AML-193 (cell line): ENCODE measurements at regions not wholly inside any gene's neighbourhood (a gene's known extent, or its start where the extent isn't known, plus 50 kb on each side); places are given as distances from the start of the nearest gene placed in this dataset.

Experiments
- DNase-seq, 2 experiments: peaks; one replicate each; lab custom pipeline; 2025; lab: John Stamatoyannopoulos, UW

- DNase-seq: no peak
These were observed 142.1 kb upstream of the EEPD1 start for GRCh38 chr7:36010656-36011587.

- DNase-seq: no peak
These were observed 141.5 kb upstream of the EEPD1 start for GRCh38 chr7:36011588-36011965.

GRCh38 chr7:36013246-36014014, 139.6 kb upstream of the EEPD1 start:
- no peak for DNase-seq

DNA sequence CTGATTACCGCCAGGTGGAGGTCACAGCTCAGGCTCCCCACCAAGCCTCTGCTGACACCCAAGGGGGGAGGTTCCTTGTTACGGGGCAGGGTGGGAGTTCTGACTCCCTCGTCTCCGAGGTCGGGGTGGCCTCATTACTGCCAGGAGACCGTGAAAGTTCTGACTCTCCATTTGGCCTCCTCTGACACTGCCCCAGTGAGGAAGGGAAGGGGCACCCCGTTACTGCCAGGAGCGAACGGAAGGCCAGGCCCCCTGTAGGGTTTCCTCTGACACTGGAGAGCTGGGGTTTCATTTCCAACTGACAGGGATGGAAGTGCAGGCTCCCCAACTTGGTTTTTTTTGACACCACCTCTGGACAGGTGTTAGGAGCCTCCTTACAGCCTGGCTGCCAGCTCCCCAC, 138.1 kb upstream of the EEPD1 start:
- no peak for DNase-seq

GRCh38 chr7:36015733-36016132, 137.3 kb upstream of the EEPD1 start:
- DNase-seq: no peak

GRCh38 chr7:36016648-36017047, 136.4 kb upstream of the EEPD1 start:
- no peak for DNase-seq

- no peak for DNase-seq
These were observed 135.9 kb upstream of the EEPD1 start for GRCh38 chr7:36017111-36017510.

- DNase-seq: no peak
These were observed 134.1 kb upstream of the EEPD1 start for GRCh38 chr7:36018816-36019484.

- no peak for DNase-seq
These were observed 133.5 kb upstream of the EEPD1 start for GRCh38 chr7:36019538-36019937.

DNA sequence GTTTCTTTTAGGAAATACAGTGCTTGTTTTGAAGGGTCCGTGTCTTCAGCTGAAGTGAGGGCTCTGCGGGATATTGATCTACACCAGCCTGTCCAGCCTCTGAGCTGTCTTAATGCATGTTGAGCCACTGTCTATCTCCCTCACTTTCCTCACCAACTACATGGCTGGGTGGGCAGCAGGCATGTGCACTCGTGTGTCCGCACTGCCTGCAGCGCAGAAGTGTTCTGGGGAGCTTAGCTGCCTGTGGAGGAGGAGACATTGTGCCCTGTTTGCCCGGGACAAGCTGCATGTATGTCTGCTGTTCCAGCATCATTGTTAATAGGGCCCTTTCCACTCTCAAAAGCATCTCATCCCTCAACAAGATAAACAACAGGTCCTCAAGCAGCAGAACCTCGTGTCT, 133.1 kb upstream of the EEPD1 start:
- DNase-seq: no peak

DNA sequence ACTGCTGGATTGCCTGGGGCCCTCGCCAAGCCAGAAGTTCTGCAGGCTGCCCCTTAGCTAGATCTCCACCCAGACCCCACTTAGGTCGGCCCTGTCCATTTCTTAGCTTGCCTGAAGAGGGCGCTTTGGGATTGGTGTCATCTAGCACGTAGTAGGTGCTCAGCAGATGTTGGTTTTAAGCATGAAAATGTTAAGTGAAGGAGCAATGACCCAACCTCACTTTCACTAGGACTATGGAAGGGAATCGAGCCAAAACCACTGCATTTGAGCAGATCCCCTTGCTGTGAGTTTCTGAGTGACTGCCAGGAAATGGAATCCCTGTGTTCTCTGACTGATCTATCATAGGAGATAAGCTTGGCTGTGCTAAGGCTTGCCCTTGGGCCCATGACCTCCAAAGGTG, 131.7 kb upstream of the EEPD1 start:
- peak in 1 of 2 experiments; percentile 21 for DNase-seq

DNA sequence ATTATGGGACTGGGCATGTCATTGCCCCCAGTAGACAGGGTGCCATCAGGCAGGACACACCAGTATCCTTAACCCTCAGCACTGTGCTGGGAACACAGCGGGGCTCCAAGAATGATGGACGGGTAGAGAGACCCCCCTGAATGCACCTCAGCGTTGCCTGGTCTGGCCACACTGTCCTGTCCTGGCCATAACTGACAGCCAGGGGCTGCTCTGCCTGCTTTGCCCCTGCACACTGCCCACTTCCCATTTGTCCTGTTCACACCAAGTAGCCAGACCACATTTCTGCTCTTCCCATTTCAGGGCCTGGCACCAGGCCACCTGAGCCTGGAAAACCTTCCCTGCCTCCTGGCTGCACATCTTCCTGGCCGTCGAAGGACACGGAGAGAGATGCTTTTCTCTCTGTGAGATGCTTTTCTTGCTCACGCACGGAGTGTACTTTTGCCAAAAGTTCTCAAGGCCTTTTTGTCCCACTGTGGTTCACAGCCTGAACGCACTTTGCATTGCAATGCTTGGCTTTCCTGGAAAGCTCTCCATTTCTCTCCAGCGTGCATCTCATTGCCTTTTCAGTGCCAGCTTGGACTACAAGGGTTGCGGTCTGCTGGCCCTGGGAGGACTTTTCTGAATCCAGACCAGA, 131.0 kb upstream of the EEPD1 start:
- no peak for DNase-seq

- DNase-seq: peak; percentile 51 to 59
These were observed 130.0 kb upstream of the EEPD1 start for GRCh38 chr7:36023033-36023560.

DNA sequence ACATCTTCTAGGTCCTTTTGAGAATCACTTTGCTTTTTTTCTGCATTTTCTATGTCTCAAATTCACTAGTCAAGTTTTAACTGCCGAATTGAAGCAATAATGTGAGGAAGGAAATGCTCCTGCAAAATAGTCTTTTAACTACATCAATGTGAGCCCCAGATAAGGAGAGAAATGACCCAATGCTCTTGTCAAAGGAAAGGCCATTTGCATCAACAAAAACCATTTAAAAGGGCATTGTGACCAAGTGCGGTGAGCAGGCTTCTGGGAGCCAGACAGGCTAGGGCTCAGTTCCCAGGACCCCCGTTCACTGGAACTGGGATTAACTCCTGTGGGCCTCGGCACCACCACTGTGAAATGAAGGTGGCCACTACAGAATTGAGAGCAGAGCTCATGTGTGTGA, 127.9 kb upstream of the EEPD1 start:
- DNase-seq: no peak

- DNase-seq: no peak
These were observed 123.7 kb upstream of the EEPD1 start for GRCh38 chr7:36029311-36029710.

DNA sequence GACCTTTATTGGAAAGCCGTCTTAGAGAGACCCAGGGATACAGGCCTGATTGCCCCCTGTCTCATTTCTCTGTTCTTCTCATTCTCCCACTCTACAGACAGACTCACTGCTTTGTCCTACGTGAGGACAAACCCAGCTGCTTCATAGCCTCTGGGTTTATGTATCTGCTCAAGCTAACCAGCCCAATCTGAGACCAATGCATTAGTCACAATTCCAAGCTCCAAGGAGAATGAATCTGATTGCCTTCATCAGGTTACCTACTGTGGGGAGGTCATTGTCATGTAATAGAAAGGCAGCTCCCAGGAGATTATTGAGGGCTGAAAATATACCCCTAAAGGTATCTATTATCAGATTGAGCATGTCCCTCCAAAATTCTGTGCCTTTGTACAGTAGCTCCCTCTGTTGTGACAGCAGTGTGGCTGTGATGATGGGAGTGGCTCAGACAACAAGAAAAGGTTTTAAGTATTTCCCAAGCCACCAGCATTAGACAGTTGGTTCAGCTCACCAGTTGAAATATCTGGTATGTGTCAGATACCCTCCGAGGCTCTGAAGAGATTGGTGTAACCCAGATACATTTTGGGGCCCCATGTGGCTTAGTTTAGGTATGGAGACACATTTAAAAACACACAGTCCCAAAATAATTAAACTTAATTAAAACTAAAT, 123.1 kb upstream of the EEPD1 start:
- DNase-seq: no peak

- no peak for DNase-seq
These were observed 120.7 kb upstream of the EEPD1 start for GRCh38 chr7:36032361-36032818.

GRCh38 chr7:36034020-36034419, 119.0 kb upstream of the EEPD1 start:
- DNase-seq: no peak

- DNase-seq: no peak
These were observed 117.9 kb upstream of the EEPD1 start for GRCh38 chr7:36035186-36035585.

DNA sequence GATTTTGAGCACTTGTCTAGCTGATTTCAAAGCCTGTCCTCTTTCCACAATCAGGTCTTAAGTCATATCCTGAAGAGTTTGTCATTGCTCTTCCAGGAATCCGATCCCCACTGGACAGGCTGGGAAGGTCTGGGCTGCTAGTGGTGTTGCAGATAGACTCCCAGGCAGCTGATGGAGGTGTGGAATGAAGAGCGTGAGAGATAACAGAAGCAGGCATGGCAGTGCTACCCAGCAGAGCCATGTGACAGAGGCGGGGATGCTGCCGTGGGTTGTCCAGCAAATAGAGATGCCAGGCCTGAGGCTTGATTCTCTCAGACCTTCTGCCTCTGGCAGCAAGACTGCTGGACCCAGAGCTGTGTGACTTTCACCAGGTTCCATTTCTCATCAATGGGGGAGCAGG, 116.5 kb upstream of the EEPD1 start:
- DNase-seq: no peak

- peak in 1 of 2 experiments; percentile 5 for DNase-seq
These were observed 115.9 kb upstream of the EEPD1 start for GRCh38 chr7:36037121-36037662.
